ENCODE measurements at regions not wholly inside any gene's neighbourhood (a gene's known extent, or its start where the extent isn't known, plus 50 kb on each side); places are given as distances from the start of the nearest gene placed in this dataset.

DNA sequence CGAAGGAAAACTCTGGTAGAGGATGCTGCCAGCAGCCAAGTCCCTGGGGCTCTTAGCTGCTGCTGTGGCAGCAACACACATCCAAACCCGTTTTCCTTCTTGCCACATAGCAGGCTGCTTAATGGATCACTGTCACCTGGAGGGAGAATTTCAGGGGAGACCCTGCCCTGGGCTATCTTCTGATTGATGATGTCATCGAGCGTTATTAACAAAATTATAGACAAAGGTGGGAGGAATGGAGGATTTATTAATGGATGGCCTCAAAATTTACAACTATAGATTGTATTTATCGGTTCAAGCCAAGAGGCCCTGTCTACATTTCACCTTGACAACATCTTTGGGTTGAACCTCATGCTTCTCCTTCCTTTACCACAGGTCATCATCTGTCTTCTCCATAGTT, 120.8 kb upstream of the PZP start:
- Histone ChIP-seq H3K36me3 (ENCODE audit: insufficient read depth, low read length) (no peaks in the 10 kb centered on the region), H3K4me2 (ENCODE audit: low read length) (no peak overlapping the region), H3K27ac (ENCODE audit: low read length) (no peak overlapping the region), H2AFZ (ENCODE audit: low read depth, low read length) (no peak overlapping the region), H3K9ac (ENCODE audit: low read length) (no peak overlapping the region), H3K4me3 (ENCODE audit: low read length) (no peak overlapping the region), H3K27me3 (ENCODE audit: insufficient read depth, low read depth, low read length) (no peaks in the 10 kb centered on the region), H3K9me3 (ENCODE audit: low read length) (no peaks in the 10 kb centered on the region), H3K79me2 (replicated peaks; ENCODE audit: insufficient read depth, low read length) (no peaks in the 10 kb centered on the region), H3K9me2 (ENCODE audit: insufficient read depth, low read length) (no peaks in the 10 kb centered on the region), H3F3A (ENCODE audit: insufficient read depth, low read length, poor library complexity, severe bottlenecking) (no peaks in the 10 kb centered on the region), H4K20me1 (ENCODE audit: insufficient read depth) (no peaks in the 10 kb centered on the region)
- no peak for TF ChIP-seq SMC3 (conservative IDR thresholded peaks at IDR 0.05; ENCODE audit: poor library complexity)
- TF ChIP-seq, protein P1, sequence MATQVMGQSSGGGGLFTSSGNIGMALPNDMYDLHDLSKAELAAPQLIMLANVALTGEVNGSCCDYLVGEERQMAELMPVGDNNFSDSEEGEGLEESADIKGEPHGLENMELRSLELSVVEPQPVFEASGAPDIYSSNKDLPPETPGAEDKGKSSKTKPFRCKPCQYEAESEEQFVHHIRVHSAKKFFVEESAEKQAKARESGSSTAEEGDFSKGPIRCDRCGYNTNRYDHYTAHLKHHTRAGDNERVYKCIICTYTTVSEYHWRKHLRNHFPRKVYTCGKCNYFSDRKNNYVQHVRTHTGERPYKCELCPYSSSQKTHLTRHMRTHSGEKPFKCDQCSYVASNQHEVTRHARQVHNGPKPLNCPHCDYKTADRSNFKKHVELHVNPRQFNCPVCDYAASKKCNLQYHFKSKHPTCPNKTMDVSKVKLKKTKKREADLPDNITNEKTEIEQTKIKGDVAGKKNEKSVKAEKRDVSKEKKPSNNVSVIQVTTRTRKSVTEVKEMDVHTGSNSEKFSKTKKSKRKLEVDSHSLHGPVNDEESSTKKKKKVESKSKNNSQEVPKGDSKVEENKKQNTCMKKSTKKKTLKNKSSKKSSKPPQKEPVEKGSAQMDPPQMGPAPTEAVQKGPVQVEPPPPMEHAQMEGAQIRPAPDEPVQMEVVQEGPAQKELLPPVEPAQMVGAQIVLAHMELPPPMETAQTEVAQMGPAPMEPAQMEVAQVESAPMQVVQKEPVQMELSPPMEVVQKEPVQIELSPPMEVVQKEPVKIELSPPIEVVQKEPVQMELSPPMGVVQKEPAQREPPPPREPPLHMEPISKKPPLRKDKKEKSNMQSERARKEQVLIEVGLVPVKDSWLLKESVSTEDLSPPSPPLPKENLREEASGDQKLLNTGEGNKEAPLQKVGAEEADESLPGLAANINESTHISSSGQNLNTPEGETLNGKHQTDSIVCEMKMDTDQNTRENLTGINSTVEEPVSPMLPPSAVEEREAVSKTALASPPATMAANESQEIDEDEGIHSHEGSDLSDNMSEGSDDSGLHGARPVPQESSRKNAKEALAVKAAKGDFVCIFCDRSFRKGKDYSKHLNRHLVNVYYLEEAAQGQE (IDR thresholded peaks at IDR 0.05; ENCODE audit: borderline replicate concordance): no peak

GRCh38 chr12:9328065-9328464, 119.9 kb upstream of the PZP start:
- H4K20me1 ChIP-seq (ENCODE audit: insufficient read depth): no peaks in the 10 kb centered on the region
- no peaks in the 10 kb centered on the region for H3K9me3 ChIP-seq (ENCODE audit: low read length)
- no peaks in the 10 kb centered on the region for H3K36me3 ChIP-seq (ENCODE audit: insufficient read depth, low read length)
- H3K27ac ChIP-seq (ENCODE audit: low read length): no peak overlapping the region
- H3K79me2 ChIP-seq (replicated peaks; ENCODE audit: insufficient read depth, low read length): no peaks in the 10 kb centered on the region
- no peak overlapping the region for H3K9ac ChIP-seq (ENCODE audit: low read length)
- no peak for TF ChIP-seq RAD21 (conservative IDR thresholded peaks at IDR 0.05)
- TF ChIP-seq MXI1 (conservative IDR thresholded peaks at IDR 0.05; ENCODE audit: poor library complexity, severe bottlenecking): no peak
- TF ChIP-seq, protein P1 (IDR thresholded peaks at IDR 0.05; ENCODE audit: borderline replicate concordance): no peak
- TF ChIP-seq, protein P2, sequence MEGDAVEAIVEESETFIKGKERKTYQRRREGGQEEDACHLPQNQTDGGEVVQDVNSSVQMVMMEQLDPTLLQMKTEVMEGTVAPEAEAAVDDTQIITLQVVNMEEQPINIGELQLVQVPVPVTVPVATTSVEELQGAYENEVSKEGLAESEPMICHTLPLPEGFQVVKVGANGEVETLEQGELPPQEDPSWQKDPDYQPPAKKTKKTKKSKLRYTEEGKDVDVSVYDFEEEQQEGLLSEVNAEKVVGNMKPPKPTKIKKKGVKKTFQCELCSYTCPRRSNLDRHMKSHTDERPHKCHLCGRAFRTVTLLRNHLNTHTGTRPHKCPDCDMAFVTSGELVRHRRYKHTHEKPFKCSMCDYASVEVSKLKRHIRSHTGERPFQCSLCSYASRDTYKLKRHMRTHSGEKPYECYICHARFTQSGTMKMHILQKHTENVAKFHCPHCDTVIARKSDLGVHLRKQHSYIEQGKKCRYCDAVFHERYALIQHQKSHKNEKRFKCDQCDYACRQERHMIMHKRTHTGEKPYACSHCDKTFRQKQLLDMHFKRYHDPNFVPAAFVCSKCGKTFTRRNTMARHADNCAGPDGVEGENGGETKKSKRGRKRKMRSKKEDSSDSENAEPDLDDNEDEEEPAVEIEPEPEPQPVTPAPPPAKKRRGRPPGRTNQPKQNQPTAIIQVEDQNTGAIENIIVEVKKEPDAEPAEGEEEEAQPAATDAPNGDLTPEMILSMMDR (IDR thresholded peaks at IDR 0.05; ENCODE audit: poor library complexity, severe bottlenecking): no peak
- H3K4me3 ChIP-seq (ENCODE audit: low read length): no peak overlapping the region
- no peaks in the 10 kb centered on the region for H3K27me3 ChIP-seq (ENCODE audit: insufficient read depth, low read depth, low read length)
- H3K9me2 ChIP-seq (ENCODE audit: insufficient read depth, low read length): no peaks in the 10 kb centered on the region
- H3K4me2 ChIP-seq (ENCODE audit: low read length): no peak overlapping the region
- no peak overlapping the region for H2AFZ ChIP-seq (ENCODE audit: low read depth, low read length)
- H3F3A ChIP-seq (ENCODE audit: insufficient read depth, low read length, poor library complexity, severe bottlenecking): no peaks in the 10 kb centered on the region
